Panc1 (cell line): ENCODE measurements at regions not wholly inside any gene's neighbourhood (a gene's known extent, or its start where the extent isn't known, plus 50 kb on each side); places are given as distances from the start of the nearest gene placed in this dataset.

ENCODE experiments used
- ATAC-seq: fragments of 200-7000 bp; cut with Tn5 transposase; 2 replicates; pipeline ENCODE4 v1.9.1; 2020; ENCODE audit warnings: mild to moderate bottlenecking, moderate library complexity
- BruUV-seq: library from RNA; stranded (reverse); fragments of 400-500 nt; replicated peaks from 2 replicates; lab custom pipeline; 2021; lab: Mats Ljungman, UMichigan
- CTCF ChIA-PET: fragments of 300-600 bp; sonication (Branson Sonifier 250); formaldehyde crosslinking; loops from one replicate; lab custom pipeline; 2022; ENCODE audit warnings: antibody characterized with exemption; lab: Charles Lee
- POLR2A ChIA-PET: fragments of 300-600 bp; sonication (Branson Sonifier 250); formaldehyde crosslinking; loops from one replicate; lab custom pipeline; 2022; ENCODE audit warnings: antibody characterized with exemption; lab: Charles Lee
- DNase-seq: peaks from one replicate; pipeline ENCODE4 v3.0.0-alpha.2; 2010; ENCODE audit warnings: low read depth, low spot score
- H3K27ac ChIP-seq: 2 replicates; pipeline ENCODE4 v1.5.1; 2011; ENCODE audit warnings: mild to moderate bottlenecking, low read length, inconsistent platforms
- H3K27me3 ChIP-seq: fragments of 200-500 bp; sonication (Bioruptor generic); 2 replicates; pipeline ENCODE4 v1.6.0; 2014; ENCODE audit warnings: low read length, inconsistent platforms; ENCODE audit not compliant: control insufficient read depth, insufficient read depth
- H3K36me3 ChIP-seq: fragments of 200-500 bp; sonication (Bioruptor generic); 2 replicates; pipeline ENCODE4 v1.5.1; 2014; ENCODE audit warnings: inconsistent platforms, mild to moderate bottlenecking, low read length, moderate library complexity; ENCODE audit not compliant: control insufficient read depth, insufficient read depth
- H3K4me1 ChIP-seq: 2 replicates; pipeline ENCODE4 v1.5.1; 2011; ENCODE audit warnings: inconsistent platforms, mild to moderate bottlenecking, low read length, moderate library complexity; ENCODE audit not compliant: control insufficient read depth, insufficient read depth
- H3K4me3 ChIP-seq, 2 experiments: 2 replicates each; pipeline ENCODE4 v1.5.1; 2011 to 2012; ENCODE audit warnings: low read depth in 2 of 2, low read length in 2 of 2, mild to moderate bottlenecking in 2 of 2, inconsistent platforms in 1 of 2, moderate library complexity in 1 of 2
- H3K9me3 ChIP-seq: fragments of 200-500 bp; sonication (Bioruptor generic); 2 replicates; pipeline ENCODE4 v1.5.1; 2014; ENCODE audit warnings: low read depth, mild to moderate bottlenecking, inconsistent platforms, low read length, moderate library complexity; ENCODE audit not compliant: control insufficient read depth, insufficient read depth
- POLR2AphosphoS5 ChIP-seq: IDR thresholded peaks from 2 replicates; pipeline ENCODE4 v1.6.1; 2012; ENCODE audit warnings: mild to moderate bottlenecking, low read depth, low read length, moderate library complexity
- SIN3A ChIP-seq: IDR thresholded peaks from 2 replicates; pipeline ENCODE4 v1.6.1; 2012; ENCODE audit warnings: low read depth, mild to moderate bottlenecking, low read length, moderate library complexity, borderline replicate concordance; ENCODE audit not compliant: insufficient read depth
- TCF7L2 ChIP-seq: IDR thresholded peaks from 2 replicates; pipeline ENCODE4 v1.6.1; 2011; ENCODE audit warnings: mild to moderate bottlenecking, low read depth, low read length, inconsistent platforms
- in situ Hi-C: cut with HindIII; loops from 2 replicates; pipeline ENCODE4 v1.10.0; 2016; ENCODE audit warnings: low sequenced_read_pairs, low pct_unique_long_range_greater_than_20kb
- intact Hi-C: fragments of 100-400 bp; cut with micrococcal nuclease; formaldehyde crosslinking; loops from one replicate; pipeline ENCODE4 v1.10.0; 2022; ENCODE audit not compliant: unreplicated experiment
- TF ChIP-seq, protein P1 (sequence below), 2 experiments: IDR thresholded peaks; 2 replicates each; pipeline ENCODE4 v1.6.1; 2011 to 2012; ENCODE audit warnings: low read depth in 2 of 2, control low read depth in 1 of 2, low read length in 1 of 2, mild to moderate bottlenecking in 1 of 2, moderate library complexity in 1 of 2; ENCODE audit not compliant: insufficient read depth in 1 of 2
- TF ChIP-seq, protein P2 (sequence below): fragments of 450-650 bp; IDR thresholded peaks from 2 replicates; pipeline ENCODE4 v1.5.1; 2017; ENCODE audit warnings: mild to moderate bottlenecking

DNA sequence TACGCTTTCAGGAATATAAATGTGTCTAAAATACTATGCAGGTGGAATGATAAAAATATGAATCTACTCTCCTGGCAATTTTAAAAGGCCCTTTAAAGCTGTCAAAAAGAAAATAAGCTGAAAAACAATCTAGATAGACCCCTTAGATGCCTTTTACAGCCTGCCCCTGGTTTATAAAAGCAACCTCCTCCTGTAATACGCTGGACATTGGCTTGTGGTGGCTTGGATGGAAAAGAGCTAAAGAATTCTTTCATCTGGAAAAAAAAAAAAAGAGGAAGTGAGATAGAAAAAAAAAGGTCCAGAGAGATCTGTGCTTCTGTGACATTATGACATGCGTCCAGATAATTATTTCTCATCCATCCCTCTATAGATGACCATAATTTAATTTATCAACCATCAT lies 115.9 kb upstream of the NRSN1 start:
- in situ Hi-C loops, result no loop called here
- intact Hi-C loops, result no loop called here
- ATAC-seq (no peak), DNase-seq (no peak)
- no peak overlapping the region for H3K4me3 ChIP-seq
- H3K9me3 ChIP-seq, result no peaks in the 10 kb centered on the region
- no peaks in the 10 kb centered on the region for H3K4me1 ChIP-seq
- no peak overlapping the region for H3K27ac ChIP-seq
- H3K27me3 ChIP-seq, result no peaks in the 10 kb centered on the region
- no TSS peak for BruUV-seq
- ChIA-PET POLR2A (no interaction called here), CTCF (interaction anchor here (0.6 kb wide), 1 partner anchor 17 kb away, joined by 5 read pairs; no protein-coding TSS in a partner anchor)
- TF ChIP-seq, protein P1, sequence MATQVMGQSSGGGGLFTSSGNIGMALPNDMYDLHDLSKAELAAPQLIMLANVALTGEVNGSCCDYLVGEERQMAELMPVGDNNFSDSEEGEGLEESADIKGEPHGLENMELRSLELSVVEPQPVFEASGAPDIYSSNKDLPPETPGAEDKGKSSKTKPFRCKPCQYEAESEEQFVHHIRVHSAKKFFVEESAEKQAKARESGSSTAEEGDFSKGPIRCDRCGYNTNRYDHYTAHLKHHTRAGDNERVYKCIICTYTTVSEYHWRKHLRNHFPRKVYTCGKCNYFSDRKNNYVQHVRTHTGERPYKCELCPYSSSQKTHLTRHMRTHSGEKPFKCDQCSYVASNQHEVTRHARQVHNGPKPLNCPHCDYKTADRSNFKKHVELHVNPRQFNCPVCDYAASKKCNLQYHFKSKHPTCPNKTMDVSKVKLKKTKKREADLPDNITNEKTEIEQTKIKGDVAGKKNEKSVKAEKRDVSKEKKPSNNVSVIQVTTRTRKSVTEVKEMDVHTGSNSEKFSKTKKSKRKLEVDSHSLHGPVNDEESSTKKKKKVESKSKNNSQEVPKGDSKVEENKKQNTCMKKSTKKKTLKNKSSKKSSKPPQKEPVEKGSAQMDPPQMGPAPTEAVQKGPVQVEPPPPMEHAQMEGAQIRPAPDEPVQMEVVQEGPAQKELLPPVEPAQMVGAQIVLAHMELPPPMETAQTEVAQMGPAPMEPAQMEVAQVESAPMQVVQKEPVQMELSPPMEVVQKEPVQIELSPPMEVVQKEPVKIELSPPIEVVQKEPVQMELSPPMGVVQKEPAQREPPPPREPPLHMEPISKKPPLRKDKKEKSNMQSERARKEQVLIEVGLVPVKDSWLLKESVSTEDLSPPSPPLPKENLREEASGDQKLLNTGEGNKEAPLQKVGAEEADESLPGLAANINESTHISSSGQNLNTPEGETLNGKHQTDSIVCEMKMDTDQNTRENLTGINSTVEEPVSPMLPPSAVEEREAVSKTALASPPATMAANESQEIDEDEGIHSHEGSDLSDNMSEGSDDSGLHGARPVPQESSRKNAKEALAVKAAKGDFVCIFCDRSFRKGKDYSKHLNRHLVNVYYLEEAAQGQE (IDR thresholded peaks at IDR 0.05; ENCODE audit: insufficient read depth in 1 of 2, low read depth in 2 of 2, low read length in 1 of 2), result no peak
- TF ChIP-seq SIN3A (no peak), POLR2AphosphoS5 (no peak), TCF7L2 (no peak)
- TF ChIP-seq, protein P2, sequence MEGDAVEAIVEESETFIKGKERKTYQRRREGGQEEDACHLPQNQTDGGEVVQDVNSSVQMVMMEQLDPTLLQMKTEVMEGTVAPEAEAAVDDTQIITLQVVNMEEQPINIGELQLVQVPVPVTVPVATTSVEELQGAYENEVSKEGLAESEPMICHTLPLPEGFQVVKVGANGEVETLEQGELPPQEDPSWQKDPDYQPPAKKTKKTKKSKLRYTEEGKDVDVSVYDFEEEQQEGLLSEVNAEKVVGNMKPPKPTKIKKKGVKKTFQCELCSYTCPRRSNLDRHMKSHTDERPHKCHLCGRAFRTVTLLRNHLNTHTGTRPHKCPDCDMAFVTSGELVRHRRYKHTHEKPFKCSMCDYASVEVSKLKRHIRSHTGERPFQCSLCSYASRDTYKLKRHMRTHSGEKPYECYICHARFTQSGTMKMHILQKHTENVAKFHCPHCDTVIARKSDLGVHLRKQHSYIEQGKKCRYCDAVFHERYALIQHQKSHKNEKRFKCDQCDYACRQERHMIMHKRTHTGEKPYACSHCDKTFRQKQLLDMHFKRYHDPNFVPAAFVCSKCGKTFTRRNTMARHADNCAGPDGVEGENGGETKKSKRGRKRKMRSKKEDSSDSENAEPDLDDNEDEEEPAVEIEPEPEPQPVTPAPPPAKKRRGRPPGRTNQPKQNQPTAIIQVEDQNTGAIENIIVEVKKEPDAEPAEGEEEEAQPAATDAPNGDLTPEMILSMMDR, result no peak
- no peaks in the 10 kb centered on the region for H3K36me3 ChIP-seq

GRCh38 chr6:24016286-24016685 lies 109.7 kb upstream of the NRSN1 start:
- H3K27me3 ChIP-seq, result no peaks in the 10 kb centered on the region
- in situ Hi-C loops, result no loop called here
- no peaks in the 10 kb centered on the region for H3K36me3 ChIP-seq
- no peaks in the 10 kb centered on the region for H3K9me3 ChIP-seq
- no peak overlapping the region for H3K27ac ChIP-seq
- DNase-seq (no peak), ATAC-seq (no peak)
- H3K4me3 ChIP-seq, result no peak overlapping the region
- CTCF ChIA-PET, result no interaction called here
- intact Hi-C loops, result no loop called here
- BruUV-seq, result no TSS peak
- H3K4me1 ChIP-seq, result no peaks in the 10 kb centered on the region
- POLR2A ChIA-PET, result no interaction called here
- TF ChIP-seq, protein P2, result no peak
- no peak for TF ChIP-seq POLR2AphosphoS5
- TF ChIP-seq, protein P1 (IDR thresholded peaks at IDR 0.05; ENCODE audit: insufficient read depth in 1 of 2, low read depth in 2 of 2, low read length in 1 of 2), result no peak
- no peak for TF ChIP-seq TCF7L2
- TF ChIP-seq SIN3A, result no peak
